ENCODE measurements at regions not wholly inside any gene's neighbourhood (a gene's known extent, or its start where the extent isn't known, plus 50 kb on each side); places are given as distances from the start of the nearest gene placed in this dataset.

GRCh38 chr4:129498626-129499025 is 402.7 kb downstream of the C4orf33 start:
- H3K4me3 ChIP-seq (ENCODE audit: insufficient read depth, low read length), result no peak overlapping the region
- no peaks in the 10 kb centered on the region for H3K4me1 ChIP-seq (ENCODE audit: insufficient read depth, low read length)
- H3K79me2 ChIP-seq (ENCODE audit: insufficient read depth, low read length), result no peaks in the 10 kb centered on the region
- H4K20me1 ChIP-seq (ENCODE audit: insufficient read depth, low read length), result no peaks in the 10 kb centered on the region
- DNase-seq (ENCODE audit: insufficient read length, low spot score, missing footprints), result no peak
- H2AFZ ChIP-seq (ENCODE audit: low read length), result no peak overlapping the region
- H3K27ac ChIP-seq (ENCODE audit: low read depth, low read length), result no peak overlapping the region
- H3K4me2 ChIP-seq (ENCODE audit: insufficient read depth, low read length), result no peak overlapping the region
- H3K9me3 ChIP-seq (ENCODE audit: low read depth, low read length), result peaks cover 2% of the 10 kb centered on the region
- no peaks in the 10 kb centered on the region for H3K27me3 ChIP-seq (ENCODE audit: insufficient read depth, low read length)
- no peak for TF ChIP-seq CTCF (IDR thresholded peaks at IDR 0.05; ENCODE audit: extremely low read depth, low read depth, low read length)
- H3K36me3 ChIP-seq (ENCODE audit: insufficient read depth, low read length), result no peaks in the 10 kb centered on the region

- no peak for TF ChIP-seq CTCF (IDR thresholded peaks at IDR 0.05; ENCODE audit: extremely low read depth, low read depth, low read length)
- Histone ChIP-seq H3K9me3 (ENCODE audit: low read depth, low read length) (no peaks in the 10 kb centered on the region), H3K4me3 (ENCODE audit: insufficient read depth, low read length) (no peak overlapping the region), H3K36me3 (ENCODE audit: insufficient read depth, low read length) (no peaks in the 10 kb centered on the region), H2AFZ (ENCODE audit: low read length) (no peak overlapping the region), H3K27ac (ENCODE audit: low read depth, low read length) (no peak overlapping the region), H3K4me2 (ENCODE audit: insufficient read depth, low read length) (no peak overlapping the region), H3K79me2 (ENCODE audit: insufficient read depth, low read length) (no peaks in the 10 kb centered on the region), H3K4me1 (ENCODE audit: insufficient read depth, low read length) (no peaks in the 10 kb centered on the region), H3K27me3 (ENCODE audit: insufficient read depth, low read length) (no peaks in the 10 kb centered on the region), H4K20me1 (ENCODE audit: insufficient read depth, low read length) (no peaks in the 10 kb centered on the region)
- DNase-seq (ENCODE audit: insufficient read length, low spot score, missing footprints), result no peak
Measured at GRCh38 chr4:129514852-129515251, 418.9 kb downstream of the C4orf33 start.

GRCh38 chr4:129515356-129515755 is 419.4 kb downstream of the C4orf33 start:
- Histone ChIP-seq H3K9me3 (ENCODE audit: low read depth, low read length) (no peaks in the 10 kb centered on the region), H3K4me2 (ENCODE audit: insufficient read depth, low read length) (no peak overlapping the region), H3K4me1 (ENCODE audit: insufficient read depth, low read length) (no peaks in the 10 kb centered on the region), H2AFZ (ENCODE audit: low read length) (no peak overlapping the region), H3K4me3 (ENCODE audit: insufficient read depth, low read length) (no peak overlapping the region), H3K27ac (ENCODE audit: low read depth, low read length) (no peak overlapping the region), H3K27me3 (ENCODE audit: insufficient read depth, low read length) (no peaks in the 10 kb centered on the region), H3K36me3 (ENCODE audit: insufficient read depth, low read length) (no peaks in the 10 kb centered on the region), H3K79me2 (ENCODE audit: insufficient read depth, low read length) (no peaks in the 10 kb centered on the region), H4K20me1 (ENCODE audit: insufficient read depth, low read length) (no peaks in the 10 kb centered on the region)
- no peak for TF ChIP-seq CTCF (IDR thresholded peaks at IDR 0.05; ENCODE audit: extremely low read depth, low read depth, low read length)
- no peak for DNase-seq (ENCODE audit: insufficient read length, low spot score, missing footprints)

- no peak for TF ChIP-seq CTCF (IDR thresholded peaks at IDR 0.05; ENCODE audit: extremely low read depth, low read depth, low read length)
- Histone ChIP-seq H3K4me1 (ENCODE audit: insufficient read depth, low read length) (no peaks in the 10 kb centered on the region), H4K20me1 (ENCODE audit: insufficient read depth, low read length) (no peaks in the 10 kb centered on the region), H3K36me3 (ENCODE audit: insufficient read depth, low read length) (no peaks in the 10 kb centered on the region), H2AFZ (ENCODE audit: low read length) (no peak overlapping the region), H3K4me2 (ENCODE audit: insufficient read depth, low read length) (no peak overlapping the region), H3K79me2 (ENCODE audit: insufficient read depth, low read length) (no peaks in the 10 kb centered on the region), H3K9me3 (ENCODE audit: low read depth, low read length) (no peaks in the 10 kb centered on the region), H3K27me3 (ENCODE audit: insufficient read depth, low read length) (no peaks in the 10 kb centered on the region), H3K27ac (ENCODE audit: low read depth, low read length) (no peak overlapping the region), H3K4me3 (ENCODE audit: insufficient read depth, low read length) (no peak overlapping the region)
- no peak for DNase-seq (ENCODE audit: insufficient read length, low spot score, missing footprints)
Measured at GRCh38 chr4:129526812-129527211, 430.9 kb downstream of the C4orf33 start.
